Sigmoid colon (tissue), 6 donors: ENCODE measurements at regions not wholly inside any gene's neighbourhood (a gene's known extent, or its start where the extent isn't known, plus 50 kb on each side); places are given as distances from the start of the nearest gene placed in this dataset.

ENCODE experiments used
- DNase-seq: peaks from one replicate; pipeline ENCODE4 v3.0.0-alpha.2; 2019
- H3K27ac ChIP-seq, 4 donors: fragments of 200-600 bp; sonication (generic); one replicate each; pipeline ENCODE4 v1.5.1; 2016 to 2019; ENCODE audit warnings: mild to moderate bottlenecking in 1 of 4
- H3K27me3 ChIP-seq, 3 donors: fragments of 200-600 bp; sonication (generic); one replicate each; pipeline ENCODE4 v1.5.1; 2019; ENCODE audit warnings: mild to moderate bottlenecking in 1 of 3
- H3K36me3 ChIP-seq, 4 donors: fragments of 200-600 bp; sonication (generic); one replicate each; pipeline ENCODE4 v1.5.1; 2016 to 2019
- H3K4me1 ChIP-seq, 4 donors: fragments of 200-600 bp; sonication (generic); one replicate each; pipeline ENCODE4 v1.5.1; 2017 to 2019
- H3K4me3 ChIP-seq, 4 donors: fragments of 200-600 bp; sonication (generic); one replicate each; pipeline ENCODE4 v1.5.1; 2017 to 2019; ENCODE audit warnings: mild to moderate bottlenecking in 2 of 4, moderate library complexity in 1 of 4
- H3K9me3 ChIP-seq, 4 donors: fragments of 200-600 bp in 3 of 4; sonication (generic) in 3 of 4; one replicate each; pipeline versions ENCODE4 v1.5.1 to v1.6.1; 2013 to 2019
- CTCF ChIP-seq, 4 experiments: fragments of 450-650 bp in 3 of 4; fragments of 200-600 bp in 1 of 4; IDR thresholded peaks; one replicate each; pipeline ENCODE4 v1.5.1; 2016 to 2019; ENCODE audit warnings: antibody characterized with exemption in 4 of 4, mild to moderate bottlenecking in 3 of 4, moderate library complexity in 2 of 4
- EP300 ChIP-seq, 4 donors: sonication (generic); formaldehyde crosslinking; IDR thresholded peaks; one replicate each; pipeline ENCODE4 v1.6.1; 2017; ENCODE audit warnings: antibody characterized with exemption in 4 of 4
- POLR2A ChIP-seq, 2 donors: fragments of 450-650 bp; IDR thresholded peaks; one replicate each; pipeline ENCODE4 v1.6.1; 2016; ENCODE audit warnings: antibody characterized with exemption in 2 of 2, mild to moderate bottlenecking in 2 of 2, moderate library complexity in 2 of 2
- POLR2AphosphoS5 ChIP-seq, 4 donors: sonication (generic); formaldehyde crosslinking; IDR thresholded peaks; one replicate each; pipeline ENCODE4 v1.6.1; 2017; ENCODE audit warnings: antibody characterized with exemption in 4 of 4
- WGBS, 2 donors: extraction: QIAGEN DNeasy Blood & Tissue Kit; methylation state at CpG; one replicate each; pipeline ENCODE4 v1.1.7; 2013; 5-methylcytosine and 5-hydroxymethylcytosine counted together
- intact Hi-C: fragments of 100-400 bp; cut with DNase I; formaldehyde crosslinking; loops from one replicate; pipeline ENCODE4 v1.15.1; 2023
- donor health status: healthy with polysubstance abuse.
- donor health status: healthy.

GRCh38 chr5:171538681-171539080 is 119.2 kb downstream of the FGF18 start:
- no peak for DNase-seq
- 79 to 87% methylated on average over 4 of the region's 4 CpGs for WGBS, 2 donors

GRCh38 chr5:171540865-171541264 is 121.4 kb downstream of the FGF18 start:
- no peaks in the 10 kb centered on the region for H3K4me1 ChIP-seq
- no peaks in the 10 kb centered on the region for H3K9me3 ChIP-seq
- intact Hi-C loops = no loop called here
- TF ChIP-seq CTCF (IDR thresholded peaks at IDR 0.05) = no peak
- TF ChIP-seq POLR2AphosphoS5 (IDR thresholded peaks at IDR 0.05) = no peak
- no peak for TF ChIP-seq EP300 (IDR thresholded peaks at IDR 0.05)
- no peak for TF ChIP-seq POLR2A (IDR thresholded peaks at IDR 0.05)
- H3K4me3 ChIP-seq = no peak overlapping the region
- no peaks in the 10 kb centered on the region for H3K36me3 ChIP-seq
- H3K27me3 ChIP-seq = no peaks in the 10 kb centered on the region
- WGBS, 2 donors = 88 to 89% methylated on average over 5 of the region's 5 CpGs
- no peak for DNase-seq
- no peak overlapping the region for H3K27ac ChIP-seq

More at GRCh38 chr5:171538681-171539080, 119.2 kb downstream of the FGF18 start:
- H3K27me3 ChIP-seq = no peaks in the 10 kb centered on the region
- H3K27ac ChIP-seq = no peak overlapping the region
- TF ChIP-seq CTCF (IDR thresholded peaks at IDR 0.05) = no peak
- no peaks in the 10 kb centered on the region for H3K36me3 ChIP-seq
- intact Hi-C loops = no loop called here
- no peak overlapping the region for H3K4me3 ChIP-seq
- no peaks in the 10 kb centered on the region for H3K4me1 ChIP-seq
- no peaks in the 10 kb centered on the region for H3K9me3 ChIP-seq

- Histone ChIP-seq H3K4me3 (no peak overlapping the region), H3K9me3 (no peaks in the 10 kb centered on the region), H3K4me1 (no peaks in the 10 kb centered on the region), H3K27me3 (no peaks in the 10 kb centered on the region), H3K27ac (no peak overlapping the region), H3K36me3 (no peaks in the 10 kb centered on the region)
- no peak for DNase-seq
- WGBS, 2 donors = 87 to 89% methylated on average over 13 of the region's 13 CpGs
- TF ChIP-seq POLR2A (IDR thresholded peaks at IDR 0.05) (no peak), CTCF (IDR thresholded peaks at IDR 0.05) (no peak), POLR2AphosphoS5 (IDR thresholded peaks at IDR 0.05) (no peak), EP300 (IDR thresholded peaks at IDR 0.05) (no peak)
- intact Hi-C loops = no loop called here
These were observed 121.9 kb downstream of the FGF18 start for GRCh38 chr5:171541341-171541776.

- intact Hi-C loops = no loop called here
- Histone ChIP-seq H3K4me1 (no peaks in the 10 kb centered on the region), H3K27ac (no peak overlapping the region), H3K4me3 (no peak overlapping the region), H3K36me3 (no peaks in the 10 kb centered on the region), H3K27me3 (no peaks in the 10 kb centered on the region), H3K9me3 (no peaks in the 10 kb centered on the region)
- 64 to 69% methylated on average over 15 of the region's 15 CpGs for whole genome bisulfite sequencing, 2 donors
- DNase-seq = no peak
- TF ChIP-seq EP300 (IDR thresholded peaks at IDR 0.05) = no peak
These were observed 123.2 kb downstream of the FGF18 start for GRCh38 chr5:171542525-171543140.

- H3K27me3 ChIP-seq = no peaks in the 10 kb centered on the region
- H3K27ac ChIP-seq = no peak overlapping the region
- WGBS, 2 donors = 81 to 84% methylated on average over 13 of the region's 13 CpGs
- DNase-seq = no peak
- no peak overlapping the region for H3K4me3 ChIP-seq
- no peaks in the 10 kb centered on the region for H3K36me3 ChIP-seq
- no peaks in the 10 kb centered on the region for H3K9me3 ChIP-seq
- intact Hi-C loops = no loop called here
- TF ChIP-seq POLR2A (IDR thresholded peaks at IDR 0.05) = no peak
- TF ChIP-seq POLR2AphosphoS5 (IDR thresholded peaks at IDR 0.05) = no peak
- TF ChIP-seq CTCF (IDR thresholded peaks at IDR 0.05) = no peak
- TF ChIP-seq EP300 (IDR thresholded peaks at IDR 0.05) = no peak
- no peaks in the 10 kb centered on the region for H3K4me1 ChIP-seq
These were observed 123.8 kb downstream of the FGF18 start for GRCh38 chr5:171543148-171543815.
